ENCODE measurements at regions not wholly inside any gene's neighbourhood (a gene's known extent, or its start where the extent isn't known, plus 50 kb on each side); places are given as distances from the start of the nearest gene placed in this dataset.

DNA sequence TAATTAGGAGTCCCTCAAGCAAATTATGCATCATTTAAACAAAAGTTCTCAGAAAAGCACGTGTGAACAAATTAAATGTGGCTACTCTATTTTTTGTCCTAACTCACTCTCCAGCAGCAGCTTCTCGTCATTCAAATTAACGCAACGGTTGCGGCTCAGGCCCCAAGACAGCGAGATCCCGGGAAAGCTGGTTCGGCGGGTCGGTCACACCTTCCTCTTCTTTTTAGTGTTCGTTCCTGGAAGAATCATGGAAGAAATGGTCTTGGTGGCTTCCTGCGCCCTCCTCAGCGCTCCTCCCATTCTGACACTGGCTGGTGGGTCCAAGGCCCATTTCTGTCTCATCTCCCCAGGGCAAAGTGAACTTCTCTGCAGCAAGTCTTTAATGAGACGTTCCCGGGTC, 382.8 kb upstream of the IRX1 start:
- no peak overlapping the region for H3K4me3 ChIP-seq (ENCODE audit: low read depth, low read length)
- in situ Hi-C loops (cut with HindIII; ENCODE audit: low sequenced_read_pairs), result no loop called here
- no peak for DNase-seq (ENCODE audit: low read depth)
- TF ChIP-seq, protein P1, sequence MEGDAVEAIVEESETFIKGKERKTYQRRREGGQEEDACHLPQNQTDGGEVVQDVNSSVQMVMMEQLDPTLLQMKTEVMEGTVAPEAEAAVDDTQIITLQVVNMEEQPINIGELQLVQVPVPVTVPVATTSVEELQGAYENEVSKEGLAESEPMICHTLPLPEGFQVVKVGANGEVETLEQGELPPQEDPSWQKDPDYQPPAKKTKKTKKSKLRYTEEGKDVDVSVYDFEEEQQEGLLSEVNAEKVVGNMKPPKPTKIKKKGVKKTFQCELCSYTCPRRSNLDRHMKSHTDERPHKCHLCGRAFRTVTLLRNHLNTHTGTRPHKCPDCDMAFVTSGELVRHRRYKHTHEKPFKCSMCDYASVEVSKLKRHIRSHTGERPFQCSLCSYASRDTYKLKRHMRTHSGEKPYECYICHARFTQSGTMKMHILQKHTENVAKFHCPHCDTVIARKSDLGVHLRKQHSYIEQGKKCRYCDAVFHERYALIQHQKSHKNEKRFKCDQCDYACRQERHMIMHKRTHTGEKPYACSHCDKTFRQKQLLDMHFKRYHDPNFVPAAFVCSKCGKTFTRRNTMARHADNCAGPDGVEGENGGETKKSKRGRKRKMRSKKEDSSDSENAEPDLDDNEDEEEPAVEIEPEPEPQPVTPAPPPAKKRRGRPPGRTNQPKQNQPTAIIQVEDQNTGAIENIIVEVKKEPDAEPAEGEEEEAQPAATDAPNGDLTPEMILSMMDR (IDR thresholded peaks at IDR 0.05; ENCODE audit: low read depth, low read length, missing control alignments), result no peak

DNA sequence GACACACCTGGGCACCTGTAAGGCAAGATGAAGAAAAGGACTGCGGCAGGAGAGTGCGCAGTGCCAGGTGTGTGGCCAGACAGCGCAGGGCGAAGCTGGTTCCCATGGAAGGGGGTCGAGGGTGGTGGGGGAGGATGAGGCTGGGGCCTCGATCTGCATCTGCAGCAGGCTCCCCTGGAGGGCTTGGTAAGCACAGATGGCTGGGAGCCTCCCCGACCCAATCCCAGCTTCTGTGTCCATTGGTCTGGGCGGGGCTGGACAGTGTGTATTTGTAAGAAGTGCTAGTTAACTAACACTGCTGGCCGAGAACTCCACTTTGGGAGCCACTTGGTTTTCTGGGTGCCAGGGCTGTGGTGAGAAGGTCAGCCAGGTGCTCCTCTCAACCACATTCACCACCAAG, 385.1 kb upstream of the IRX1 start:
- TF ChIP-seq, protein P1 (IDR thresholded peaks at IDR 0.05; ENCODE audit: low read depth, low read length, missing control alignments), result no peak
- no peak for DNase-seq (ENCODE audit: low read depth)
- no peak overlapping the region for H3K4me3 ChIP-seq (ENCODE audit: low read depth, low read length)
- in situ Hi-C loops (cut with HindIII; ENCODE audit: low sequenced_read_pairs), result no loop called here

DNA sequence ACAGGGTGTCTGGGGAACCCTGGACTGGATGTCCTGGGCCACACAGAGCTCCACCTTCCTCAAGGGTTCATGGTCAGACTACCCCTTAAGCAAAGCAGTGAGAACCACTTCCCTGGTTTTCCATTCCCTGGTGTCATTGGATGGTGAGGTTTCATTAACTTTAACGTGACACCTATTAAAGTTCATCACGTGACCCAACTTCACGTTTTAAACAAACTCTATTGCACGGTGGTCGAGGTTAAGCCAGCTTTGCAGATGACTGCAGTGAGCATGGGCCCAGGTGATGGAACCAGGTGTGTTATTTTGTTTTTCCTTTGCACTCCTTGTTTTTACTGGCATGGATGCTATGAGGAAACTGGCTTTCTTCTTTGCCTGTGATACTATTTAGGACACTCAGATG, 385.7 kb upstream of the IRX1 start:
- TF ChIP-seq, protein P1 (IDR thresholded peaks at IDR 0.05; ENCODE audit: low read depth, low read length, missing control alignments), result no peak

DNA sequence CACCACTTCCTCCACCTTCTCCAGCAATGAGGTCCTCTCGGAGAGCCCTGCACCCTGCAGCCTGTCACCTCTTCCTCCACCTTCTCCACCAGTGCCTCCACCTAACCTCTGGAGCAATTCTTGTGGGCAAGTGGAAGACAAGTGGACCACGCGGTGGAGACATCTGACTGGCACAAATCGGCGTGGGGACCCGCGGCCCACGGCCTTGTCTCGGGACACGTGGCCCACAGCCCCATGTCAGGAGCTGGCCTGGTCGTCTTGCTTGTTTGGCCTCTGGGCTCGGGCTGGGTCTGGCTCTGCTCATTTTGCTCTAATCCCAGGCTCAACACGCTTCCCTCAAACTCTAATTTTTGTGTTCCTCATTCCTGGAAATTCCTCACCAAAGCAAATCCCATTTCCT, 393.1 kb upstream of the IRX1 start:
- in situ Hi-C loops (cut with HindIII; ENCODE audit: low sequenced_read_pairs), result no loop called here
- no peak overlapping the region for H3K4me3 ChIP-seq (ENCODE audit: low read depth, low read length)
- TF ChIP-seq, protein P1 (IDR thresholded peaks at IDR 0.05; ENCODE audit: low read depth, low read length, missing control alignments), result no peak
- DNase-seq (ENCODE audit: low read depth), result no peak

More for the DNA sequence above, 385.7 kb upstream of the IRX1 start:
- in situ Hi-C loops (cut with HindIII; ENCODE audit: low sequenced_read_pairs), result no loop called here
- DNase-seq (ENCODE audit: low read depth), result no peak
- H3K4me3 ChIP-seq (ENCODE audit: low read depth, low read length), result no peak overlapping the region

DNA sequence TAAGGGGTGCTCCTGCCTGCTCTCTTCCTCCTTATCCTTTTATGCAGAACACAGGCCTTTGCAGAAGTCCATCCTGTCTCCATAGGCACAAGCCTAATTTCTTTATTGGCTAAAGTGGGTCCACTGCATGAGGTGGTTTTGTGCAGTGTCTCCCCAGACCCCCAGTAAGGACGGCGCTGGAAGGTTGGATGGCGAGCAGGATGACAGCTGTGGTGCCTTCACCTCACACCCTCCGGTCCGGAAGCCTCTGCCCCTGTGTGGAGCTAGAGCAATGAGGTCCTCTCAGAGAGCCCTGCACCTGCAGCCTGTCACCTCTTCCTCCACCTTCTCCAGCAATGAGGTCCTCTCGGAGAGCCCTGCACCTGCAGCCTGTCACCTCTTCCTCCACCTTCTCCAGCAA, 393.7 kb upstream of the IRX1 start:
- TF ChIP-seq, protein P1 (IDR thresholded peaks at IDR 0.05; ENCODE audit: low read depth, low read length, missing control alignments), result no peak
- in situ Hi-C loops (cut with HindIII; ENCODE audit: low sequenced_read_pairs), result no loop called here
- no peak for DNase-seq (ENCODE audit: low read depth)
- H3K4me3 ChIP-seq (ENCODE audit: low read depth, low read length), result no peak overlapping the region

DNA sequence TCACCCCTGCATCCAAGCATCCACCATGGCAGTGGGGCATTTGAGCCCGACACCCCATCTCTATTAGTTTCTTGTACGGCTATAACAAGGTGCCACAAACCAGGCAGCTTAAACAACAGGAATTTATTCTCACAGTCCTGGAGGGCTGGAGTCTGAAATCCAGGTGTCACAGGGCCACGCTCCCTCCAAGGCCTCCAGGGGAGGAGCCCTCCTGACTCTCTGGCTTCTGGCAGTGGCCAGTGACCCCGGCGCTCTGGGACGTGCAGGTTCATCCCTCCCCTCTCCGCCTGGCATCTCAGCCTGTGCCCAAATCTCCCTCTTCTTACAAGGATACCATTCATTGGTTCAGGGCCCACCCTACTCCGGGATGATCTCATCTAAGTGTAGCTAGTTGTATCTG, 394.5 kb upstream of the IRX1 start:
- TF ChIP-seq, protein P1 (IDR thresholded peaks at IDR 0.05; ENCODE audit: low read depth, low read length, missing control alignments), result no peak
- DNase-seq (ENCODE audit: low read depth), result no peak
- in situ Hi-C loops (cut with HindIII; ENCODE audit: low sequenced_read_pairs), result no loop called here
- H3K4me3 ChIP-seq (ENCODE audit: low read depth, low read length), result no peak overlapping the region

Measured in astrocyte of the cerebellum (primary cell).